Gastrocnemius medialis (tissue), 4 donors: ENCODE measurements at regions not wholly inside any gene's neighbourhood (a gene's known extent, or its start where the extent isn't known, plus 50 kb on each side); places are given as distances from the start of the nearest gene placed in this dataset.

Source experiments
- CTCF ChIP-seq, 5 experiments: fragments of 450-650 bp in 3 of 5; fragments of 200-600 bp in 2 of 5; sonication (generic) in 2 of 5; IDR thresholded peaks in 4 of 5; conservative IDR thresholded peaks in 1 of 5; 1 replicate in 4 of 5; 2 replicates in 1 of 5; pipeline ENCODE4 v1.5.1; 2016 to 2019; ENCODE audit warnings: antibody characterized with exemption in 5 of 5, mild to moderate bottlenecking in 3 of 5, moderate library complexity in 3 of 5
- POLR2A ChIP-seq, 2 donors: fragments of 450-650 bp; IDR thresholded peaks; one replicate each; pipeline ENCODE4 v1.6.1; 2017; ENCODE audit warnings: antibody characterized with exemption in 2 of 2, mild to moderate bottlenecking in 2 of 2, moderate library complexity in 2 of 2

- TF ChIP-seq POLR2A (IDR thresholded peaks at IDR 0.05) (no peak), CTCF (IDR thresholded peaks at IDR 0.05 in 4 of 5, conservative IDR thresholded peaks at IDR 0.05 in 1 of 5) (no peak)
These were observed 98.3 kb upstream of the GRIN2A start for GRCh38 chr16:10280262-10281170.
